ENCODE measurements at regions not wholly inside any gene's neighbourhood (a gene's known extent, or its start where the extent isn't known, plus 50 kb on each side); places are given as distances from the start of the nearest gene placed in this dataset.

DNA sequence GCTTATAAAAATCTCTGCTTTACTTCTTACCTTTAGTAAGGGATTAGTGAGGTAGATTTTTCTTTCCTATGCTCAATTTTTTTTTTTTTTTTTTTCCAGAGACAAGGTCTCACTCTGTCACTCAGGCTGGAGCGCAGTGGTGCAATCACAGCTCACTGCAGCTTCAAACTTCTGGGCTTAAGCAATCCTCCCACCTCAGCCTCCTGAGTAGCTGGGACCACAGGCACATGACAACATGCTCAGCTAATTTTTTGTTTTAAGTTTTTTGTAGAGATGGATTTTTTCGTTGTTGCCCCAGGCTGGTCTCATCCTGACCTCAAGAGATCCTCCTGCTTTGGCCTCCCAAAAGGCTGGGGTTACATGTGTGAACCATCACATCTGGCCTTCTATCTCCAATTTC lies 58.9 kb upstream of the RREB1 start:
- no peak for DNase-seq (ENCODE audit: low read depth in 2 of 3, low spot score in 1 of 3)

DNA sequence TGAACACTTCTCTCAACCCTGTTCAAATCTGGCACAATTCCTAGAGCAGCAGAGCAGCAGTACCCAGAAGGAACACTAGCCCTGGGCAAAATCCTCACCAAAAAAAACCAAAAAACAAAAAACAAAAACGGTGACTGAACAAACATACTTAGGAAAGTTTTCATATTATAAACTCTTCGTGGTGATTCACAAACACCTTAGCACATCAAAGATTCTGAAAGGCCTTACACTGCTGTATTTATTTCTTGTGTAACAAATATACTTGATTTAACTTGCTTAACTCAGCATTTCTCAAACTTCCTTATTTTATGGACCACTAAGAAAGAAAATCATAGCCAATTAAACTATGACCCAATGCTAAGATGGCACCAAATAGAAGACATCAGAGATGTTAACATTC lies 57.8 kb upstream of the RREB1 start:
- DNase-seq (ENCODE audit: low read depth in 2 of 3, low spot score in 1 of 3), result no peak

DNA sequence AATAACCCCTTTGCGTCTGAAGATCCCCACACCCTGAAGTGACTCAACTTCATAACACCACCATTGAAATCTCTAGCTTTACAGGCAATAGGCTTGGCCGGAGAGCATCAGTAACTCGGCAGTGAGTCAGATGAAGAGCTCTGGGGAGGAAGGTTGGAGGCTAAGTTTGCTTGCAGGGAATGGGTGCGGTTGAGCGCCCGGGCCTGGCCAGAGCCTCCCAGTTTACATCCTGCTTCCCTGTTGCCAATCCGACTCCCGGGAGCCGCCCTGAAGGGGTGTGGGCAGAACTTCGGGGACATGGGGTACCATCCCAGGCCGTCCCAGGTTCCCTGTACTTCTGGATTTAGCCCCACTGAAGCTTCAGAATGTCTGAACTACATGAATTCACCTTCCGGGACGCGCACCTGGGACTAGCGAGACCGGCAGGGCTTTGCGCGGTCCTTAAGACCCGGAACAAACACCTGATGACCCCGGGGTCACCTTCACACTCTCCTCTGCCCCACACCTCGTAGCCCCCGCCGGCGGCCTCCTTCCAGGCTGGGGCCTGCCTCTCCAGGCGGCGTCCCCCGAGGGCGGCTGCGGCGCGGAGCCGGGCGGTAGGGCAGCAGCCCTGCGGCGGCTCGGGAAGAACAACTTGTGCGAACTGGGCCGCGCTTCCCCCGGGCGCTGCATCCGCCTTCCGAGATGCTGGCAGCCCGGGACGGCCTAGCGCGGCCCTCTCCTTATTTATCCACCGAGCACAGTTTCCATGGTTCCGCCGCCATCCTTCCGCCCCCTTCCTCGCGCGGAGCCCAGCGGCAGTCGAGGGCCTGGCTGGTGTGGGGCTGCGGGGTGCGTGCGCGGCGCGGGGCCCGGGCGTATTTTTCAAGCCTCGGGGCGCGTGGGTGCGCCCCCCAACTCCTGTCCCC lies 56.6 kb upstream of the RREB1 start:
- no peak for DNase-seq (ENCODE audit: low read depth in 2 of 3, low spot score in 1 of 3)

- no peak for DNase-seq (ENCODE audit: low read depth in 2 of 3, low spot score in 1 of 3)
Observed at GRCh38 chr6:7051780-7052442, 55.9 kb upstream of the RREB1 start.

DNA sequence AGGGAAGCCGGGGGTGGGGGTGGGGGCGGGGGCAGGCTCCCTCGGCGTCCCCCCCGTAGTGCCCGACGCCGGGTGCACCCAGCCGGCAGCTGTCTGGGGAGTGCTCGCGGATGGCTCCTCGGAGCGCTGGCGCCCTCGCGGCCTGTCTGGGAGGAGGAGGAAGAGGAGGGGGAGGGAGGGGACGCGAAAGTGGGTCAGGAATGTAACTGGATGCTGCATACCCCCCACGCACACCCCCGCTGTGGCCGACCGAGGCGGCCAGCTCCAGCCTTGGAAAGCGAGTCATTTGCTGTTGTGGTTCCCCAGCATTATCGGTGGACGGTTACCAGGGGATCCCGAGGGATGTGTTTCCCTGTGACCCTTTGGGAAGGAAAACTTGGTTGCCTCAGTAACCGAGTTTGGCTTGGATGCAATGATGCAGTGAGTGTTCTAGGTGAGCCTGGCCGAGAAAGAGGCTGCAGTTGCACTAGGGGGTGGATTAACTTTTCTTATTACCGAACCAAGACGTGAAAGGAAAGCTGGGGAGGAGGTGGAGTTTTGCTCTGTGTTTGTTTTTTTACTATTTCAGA lies 55.2 kb upstream of the RREB1 start:
- no peak for DNase-seq (ENCODE audit: low read depth in 2 of 3, low spot score in 1 of 3)

DNA sequence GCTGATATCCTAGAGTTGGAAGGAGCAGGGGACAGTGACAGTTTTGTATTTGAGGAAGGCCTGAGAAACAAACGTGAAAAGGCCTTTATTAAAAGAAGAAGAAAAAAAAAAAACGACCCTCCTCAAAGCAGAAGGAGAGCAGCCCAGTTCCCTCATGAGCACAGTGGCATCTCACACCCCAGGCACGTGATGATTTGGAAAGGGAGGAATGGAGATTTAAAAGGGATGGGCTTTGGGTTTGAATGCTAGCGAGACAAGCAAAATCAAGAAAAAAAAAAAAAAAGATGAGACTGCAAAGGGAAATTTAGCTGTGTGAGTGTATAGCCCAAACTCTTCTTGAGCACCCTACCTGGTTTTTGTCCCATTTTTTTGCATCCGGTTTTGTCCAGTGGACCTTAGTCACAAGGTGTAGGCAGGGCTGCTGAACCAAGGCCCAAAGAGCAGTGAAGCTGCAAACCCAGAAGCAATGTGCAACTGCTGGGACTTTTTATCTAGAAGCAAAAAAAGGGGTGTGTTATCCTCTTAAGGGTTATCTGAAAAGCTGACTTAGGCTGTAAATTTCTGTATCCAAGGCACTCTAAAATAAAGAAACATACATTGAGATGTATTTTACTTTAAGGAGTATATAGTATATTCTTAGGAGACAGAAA lies 54.5 kb upstream of the RREB1 start:
- no peak for DNase-seq (ENCODE audit: low read depth in 2 of 3, low spot score in 1 of 3)

Measured in stimulated activated CD4-positive, alpha-beta T cell treated with anti-CD3 and anti-CD28 coated beads, Interleukin-12 subunit alpha, Interleukin-12 subunit beta, amount 100 ng/mL, for 48 hours (primary cell).